Psoas muscle (tissue), 7 donors: ENCODE measurements at regions not wholly inside any gene's neighbourhood (a gene's known extent, or its start where the extent isn't known, plus 50 kb on each side); places are given as distances from the start of the nearest gene placed in this dataset.

Experiments used
- ATAC-seq, 4 donors: fragments of 200-7000 bp; cut with Tn5 transposase; one replicate each; pipeline ENCODE4 v1.9.1; 2020; ENCODE audit warnings: moderate library complexity in 3 of 4, mild to moderate bottlenecking in 2 of 4
- DNase-seq, 2 donors: peaks; one replicate each; pipeline ENCODE4 v3.0.0-alpha.2; 2020
- H3K27ac ChIP-seq: fragments of 200-600 bp; one replicate; pipeline ENCODE4 v1.8.0; 2022
- H3K27me3 ChIP-seq, 3 donors: fragments of 200-600 bp in 1 of 3; one replicate each; pipeline versions ENCODE4 v1.6.1 to v1.8.0; 2013 to 2022; ENCODE audit warnings: low read length in 2 of 3, mild to moderate bottlenecking in 2 of 3, moderate library complexity in 1 of 3; ENCODE audit not compliant: insufficient read depth in 3 of 3
- H3K36me3 ChIP-seq, 2 donors: fragments of 200-600 bp in 1 of 2; one replicate each; pipeline versions ENCODE4 v1.6.1 to v1.8.0; 2013 to 2022; ENCODE audit warnings: low read depth in 1 of 2, mild to moderate bottlenecking in 1 of 2, moderate library complexity in 1 of 2; ENCODE audit not compliant: insufficient read depth in 1 of 2
- H3K4me1 ChIP-seq: fragments of 200-600 bp; one replicate; pipeline ENCODE4 v1.8.0; 2022
- H3K4me3 ChIP-seq: fragments of 200-600 bp; one replicate; pipeline ENCODE4 v1.8.0; 2022; ENCODE audit warnings: mild to moderate bottlenecking
- H3K9me3 ChIP-seq: fragments of 200-600 bp; one replicate; pipeline ENCODE4 v1.8.0; 2022
- CTCF ChIP-seq: fragments of 200-600 bp; IDR thresholded peaks from one replicate; pipeline ENCODE4 v1.8.0; 2022; ENCODE audit warnings: antibody characterized with exemption
- WGBS, 3 donors: extraction: QIAGEN DNeasy Blood & Tissue Kit; methylation state at CpG; one replicate each; pipeline versions ENCODE4 v1.1.6 to v1.1.7; 2013; 5-methylcytosine and 5-hydroxymethylcytosine counted together
- intact Hi-C, 2 donors: fragments of 100-400 bp; cut with DNase I; formaldehyde crosslinking; loops; one replicate each; pipeline versions ENCODE4 v1.11.0 to v1.14.2; 2022
- donor health status: healthy with polysubstance abuse.
- donor health status: DM: no; HTN: no; CAD: no; lungs with moderate emphysema.
- donor health status: Bipolar disorder and iron deficiency.
- donor health status: healthy.
- donor health status: DM: yes; HTN: yes; CAD: no.
- donor health status: DM: no; HTN: no; CAD: no.
- donor health status: DM: yes; HTN: yes; CAD: no.

DNA sequence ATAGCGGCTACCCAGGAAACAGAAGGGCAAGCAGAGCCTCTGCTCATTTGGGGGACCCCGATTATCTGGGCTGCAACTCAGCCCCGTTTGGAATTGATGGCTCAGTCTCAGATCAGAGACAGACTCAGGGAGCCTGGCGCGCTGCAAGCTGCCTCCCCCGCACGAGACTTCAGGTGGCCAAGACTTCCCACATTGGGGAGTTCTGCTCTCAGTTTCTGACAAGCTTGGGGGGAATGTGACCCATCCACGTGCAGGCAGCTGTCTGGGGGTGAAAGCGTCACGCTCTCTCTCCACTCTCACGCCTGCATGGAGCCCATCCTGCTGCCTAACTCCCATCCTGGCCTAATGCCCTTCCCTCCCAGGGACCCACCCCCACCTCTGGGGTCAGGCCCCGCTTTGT lies 157.6 kb upstream of the GSE1 start:
- intact Hi-C loops = no loop called here
- no peak overlapping the region for H3K27ac ChIP-seq
- no peaks in the 10 kb centered on the region for H3K36me3 ChIP-seq
- TF ChIP-seq CTCF = no peak
- H3K4me3 ChIP-seq = no peak overlapping the region
- no peaks in the 10 kb centered on the region for H3K27me3 ChIP-seq
- H3K4me1 ChIP-seq = peaks cover 16% of the 10 kb centered on the region
- WGBS, 3 donors = 89 to 94% (median 91%) methylated on average over 12 of the region's 12 CpGs
- DNase-seq (no peak), ATAC-seq (no peak)
- no peaks in the 10 kb centered on the region for H3K9me3 ChIP-seq

DNA sequence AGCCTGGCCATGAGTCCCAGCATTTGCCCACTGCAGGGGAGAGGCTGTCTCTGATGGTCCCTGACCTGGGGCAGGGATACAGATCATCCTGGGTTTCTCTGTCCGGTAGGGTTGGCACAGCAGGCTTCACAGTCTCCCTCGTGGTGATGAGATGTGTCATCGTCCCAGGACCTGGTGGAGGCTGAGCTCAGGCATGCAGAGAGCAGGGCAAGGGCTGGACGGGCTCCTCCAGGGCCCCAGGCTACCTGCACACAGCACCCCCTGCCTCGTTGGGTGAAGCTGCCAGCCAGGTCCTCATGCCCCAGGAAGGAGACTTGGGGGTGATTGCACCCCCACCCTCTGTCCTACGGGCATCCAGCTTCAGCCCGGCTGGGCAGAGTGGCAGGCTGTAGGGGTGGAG lies 155.8 kb upstream of the GSE1 start:
- TF ChIP-seq CTCF = no peak
- Histone ChIP-seq H3K27ac (no peak overlapping the region), H3K27me3 (no peaks in the 10 kb centered on the region), H3K36me3 (no peaks in the 10 kb centered on the region), H3K4me3 (no peak overlapping the region), H3K4me1 (peaks cover 34% of the 10 kb centered on the region), H3K9me3 (no peaks in the 10 kb centered on the region)
- ATAC-seq = no peak
- 77 to 86% (median 84%) methylated on average over 7 of the region's 7 CpGs for WGBS, 3 donors
- intact Hi-C loops = no loop called here
- DNase-seq = no peak

DNA sequence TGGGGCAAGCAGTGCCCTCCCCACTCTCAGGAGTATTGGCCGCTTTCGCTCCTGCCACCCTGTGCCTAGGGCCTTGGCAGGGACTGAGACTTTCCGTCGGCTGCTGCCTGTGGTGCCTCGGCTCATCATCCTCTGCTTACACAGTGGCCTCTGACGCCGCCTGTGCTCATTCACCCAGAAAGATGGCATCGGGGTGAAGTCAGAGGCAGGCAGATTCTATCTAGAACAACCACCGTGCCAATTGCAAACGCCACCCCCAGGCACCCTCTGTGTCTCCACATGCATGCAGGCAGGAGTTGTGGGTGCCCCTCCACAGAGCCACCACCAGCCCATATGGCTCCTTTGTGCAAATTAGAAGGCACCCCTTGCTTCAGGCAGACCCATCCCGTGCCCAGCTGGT lies 154.2 kb upstream of the GSE1 start:
- H3K9me3 ChIP-seq = no peaks in the 10 kb centered on the region
- no peaks in the 10 kb centered on the region for H3K36me3 ChIP-seq
- ATAC-seq (no peak), DNase-seq (no peak)
- WGBS, 3 donors = 61 to 71% (median 67%) methylated on average over 11 of the region's 11 CpGs
- no peaks in the 10 kb centered on the region for H3K27me3 ChIP-seq
- no peak for TF ChIP-seq CTCF
- H3K4me1 ChIP-seq = peaks cover 45% of the 10 kb centered on the region
- H3K27ac ChIP-seq = no peak overlapping the region
- intact Hi-C loops = no loop called here
- H3K4me3 ChIP-seq = no peak overlapping the region

DNA sequence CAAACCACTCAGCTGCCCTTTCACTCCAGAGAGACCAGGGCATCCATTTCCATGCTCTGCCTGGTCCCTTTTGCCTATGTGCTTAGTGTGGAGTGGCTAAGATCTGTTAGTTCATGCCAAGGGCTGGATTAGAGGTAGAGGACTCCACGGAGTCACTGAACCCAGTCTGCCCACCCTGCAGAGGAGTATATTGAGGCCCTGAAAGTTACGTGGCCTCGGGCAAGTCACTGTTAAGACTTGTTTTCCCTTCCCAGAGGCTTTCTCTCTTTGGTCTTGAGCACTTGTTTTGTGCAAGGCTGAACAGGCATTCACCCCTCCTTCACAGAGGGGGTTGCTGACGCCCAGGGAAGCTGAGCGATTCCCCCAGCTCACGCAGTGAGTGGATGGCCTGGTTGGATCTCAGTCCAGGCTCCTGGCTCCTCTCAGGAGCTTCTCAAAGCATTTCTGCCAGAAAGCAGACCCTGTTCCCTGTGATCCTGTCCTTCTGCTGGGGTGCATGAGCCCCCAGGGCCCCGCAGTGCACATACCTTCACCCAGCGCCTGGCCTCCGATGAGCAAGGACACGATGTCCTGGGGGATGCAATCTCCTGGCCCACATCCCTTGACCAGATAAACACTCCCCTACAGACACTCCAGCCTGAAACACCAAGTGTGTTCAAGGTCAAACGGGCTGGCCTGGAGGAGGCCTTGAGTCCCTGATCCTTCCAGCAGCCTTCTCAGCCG lies 153.4 kb upstream of the GSE1 start:
- no peak overlapping the region for H3K4me3 ChIP-seq
- H3K4me1 ChIP-seq = peaks cover 45% of the 10 kb centered on the region
- no peak for TF ChIP-seq CTCF
- H3K27me3 ChIP-seq = no peaks in the 10 kb centered on the region
- H3K36me3 ChIP-seq = no peaks in the 10 kb centered on the region
- intact Hi-C loops = no loop called here
- DNase-seq (peak; percentile 53 to 79), ATAC-seq (peak in 3 of 4 donors; percentile 43 to 68 (median 54))
- H3K9me3 ChIP-seq = no peaks in the 10 kb centered on the region
- H3K27ac ChIP-seq = peak overlapping the region; percentile 21
- 56 to 79% (median 61%) methylated on average over 12 of the region's 12 CpGs for WGBS, 3 donors
